Left lung (tissue), 4 donors: ENCODE measurements at regions not wholly inside any gene's neighbourhood (a gene's known extent, or its start where the extent isn't known, plus 50 kb on each side); places are given as distances from the start of the nearest gene placed in this dataset.

ENCODE experiments used
- ATAC-seq: fragments of 200-7000 bp; cut with Tn5 transposase; one replicate; pipeline ENCODE4 v1.9.1; 2020; ENCODE audit warnings: moderate library complexity
- DNase-seq, 4 donors: peaks; one replicate each; pipeline ENCODE4 v3.0.0-alpha.2; 2013 to 2020
- H3K27ac ChIP-seq, 2 donors: fragments of 200-600 bp; sonication (generic) in 1 of 2; one replicate each; pipeline versions ENCODE4 v1.5.0 to v1.8.0; 2020 to 2021
- H3K27me3 ChIP-seq, 2 donors: fragments of 200-600 bp; sonication (generic) in 1 of 2; one replicate each; pipeline versions ENCODE4 v1.5.0 to v1.8.0; 2020 to 2021
- H3K36me3 ChIP-seq, 2 donors: fragments of 200-600 bp; sonication (generic) in 1 of 2; one replicate each; pipeline versions ENCODE4 v1.5.0 to v1.8.0; 2020 to 2021
- H3K4me1 ChIP-seq, 2 donors: fragments of 200-600 bp; one replicate each; pipeline ENCODE4 v1.8.0; 2021
- H3K4me3 ChIP-seq, 2 donors: fragments of 200-600 bp; sonication (generic) in 1 of 2; one replicate each; pipeline versions ENCODE4 v1.5.0 to v1.8.0; 2020 to 2021; ENCODE audit warnings: mild to moderate bottlenecking in 1 of 2
- H3K9me3 ChIP-seq, 2 donors: fragments of 200-600 bp; sonication (generic) in 1 of 2; one replicate each; pipeline versions ENCODE4 v1.5.0 to v1.8.0; 2020 to 2021
- intact Hi-C, 2 donors: fragments of 100-400 bp; cut with DNase I; formaldehyde crosslinking; loops; one replicate each; pipeline versions ENCODE4 v1.11.2 to v1.14.2; 2022
- TF ChIP-seq, protein P1 (sequence below), 2 donors: fragments of 200-600 bp; sonication (generic) in 1 of 2; IDR thresholded peaks; one replicate each; pipeline versions ENCODE4 v1.5.0 to v1.8.0; 2021; ENCODE audit warnings: antibody characterized with exemption in 2 of 2
- donor health status: DM: no; HTN: yes; CAD: no.
- donor health status: DM: no; HTN: no; CAD: no.

DNA sequence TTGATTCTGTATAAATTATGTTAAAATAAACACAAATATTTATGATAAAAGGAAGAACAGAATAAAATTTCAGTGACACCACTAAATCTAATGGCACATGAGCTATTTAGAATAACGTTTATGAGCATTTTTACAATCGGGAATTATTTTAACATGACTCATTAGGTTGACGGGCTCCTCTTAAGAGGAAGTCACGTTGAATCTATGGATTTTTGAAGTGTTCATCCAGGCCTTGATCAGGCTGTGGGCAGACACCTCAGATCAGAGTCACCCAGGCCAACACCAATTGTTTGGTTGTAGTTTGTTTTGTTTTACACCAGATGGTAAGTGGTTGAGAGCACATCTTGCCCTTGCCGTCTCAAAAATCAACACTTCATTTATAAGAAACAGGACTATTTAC, 257.8 kb downstream of the FOXO1 start:
- TF ChIP-seq, protein P1, sequence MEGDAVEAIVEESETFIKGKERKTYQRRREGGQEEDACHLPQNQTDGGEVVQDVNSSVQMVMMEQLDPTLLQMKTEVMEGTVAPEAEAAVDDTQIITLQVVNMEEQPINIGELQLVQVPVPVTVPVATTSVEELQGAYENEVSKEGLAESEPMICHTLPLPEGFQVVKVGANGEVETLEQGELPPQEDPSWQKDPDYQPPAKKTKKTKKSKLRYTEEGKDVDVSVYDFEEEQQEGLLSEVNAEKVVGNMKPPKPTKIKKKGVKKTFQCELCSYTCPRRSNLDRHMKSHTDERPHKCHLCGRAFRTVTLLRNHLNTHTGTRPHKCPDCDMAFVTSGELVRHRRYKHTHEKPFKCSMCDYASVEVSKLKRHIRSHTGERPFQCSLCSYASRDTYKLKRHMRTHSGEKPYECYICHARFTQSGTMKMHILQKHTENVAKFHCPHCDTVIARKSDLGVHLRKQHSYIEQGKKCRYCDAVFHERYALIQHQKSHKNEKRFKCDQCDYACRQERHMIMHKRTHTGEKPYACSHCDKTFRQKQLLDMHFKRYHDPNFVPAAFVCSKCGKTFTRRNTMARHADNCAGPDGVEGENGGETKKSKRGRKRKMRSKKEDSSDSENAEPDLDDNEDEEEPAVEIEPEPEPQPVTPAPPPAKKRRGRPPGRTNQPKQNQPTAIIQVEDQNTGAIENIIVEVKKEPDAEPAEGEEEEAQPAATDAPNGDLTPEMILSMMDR (IDR thresholded peaks at IDR 0.05) = no peak
- H3K9me3 ChIP-seq = peaks cover 0 to 8% of the 10 kb centered on the region in 2 donors
- H3K27ac ChIP-seq = no peak overlapping the region
- H3K4me3 ChIP-seq = no peak overlapping the region
- H3K36me3 ChIP-seq = no peaks in the 10 kb centered on the region
- DNase-seq (no peak), ATAC-seq (no peak)
- intact Hi-C loops = no loop called here
- peaks cover 3 to 9% of the 10 kb centered on the region in 2 donors for H3K4me1 ChIP-seq
- H3K27me3 ChIP-seq = no peaks in the 10 kb centered on the region

DNA sequence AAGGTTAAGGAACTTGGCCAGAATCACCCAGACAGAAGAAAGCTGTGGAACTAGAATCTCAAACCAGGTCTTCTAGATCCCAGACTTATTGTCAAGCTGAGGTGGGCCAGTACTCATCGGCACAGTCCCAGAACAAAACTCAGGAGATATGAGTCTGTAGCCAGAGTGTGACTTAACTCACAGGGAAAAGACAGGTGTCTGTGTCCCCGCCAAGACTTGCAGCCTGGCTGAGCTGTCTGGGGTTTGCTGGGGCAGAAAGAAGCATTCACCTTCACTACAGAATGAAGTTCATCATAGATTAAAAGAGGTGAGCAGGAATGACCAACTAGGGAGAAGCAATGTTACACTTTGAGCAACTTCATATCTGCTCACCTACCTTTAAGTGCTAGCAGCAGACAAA, 257.2 kb downstream of the FOXO1 start:
- H3K27ac ChIP-seq = peak overlapping the region in 1 of 2 donors; percentile 36
- ATAC-seq = no peak
- intact Hi-C loops = no loop called here

DNA sequence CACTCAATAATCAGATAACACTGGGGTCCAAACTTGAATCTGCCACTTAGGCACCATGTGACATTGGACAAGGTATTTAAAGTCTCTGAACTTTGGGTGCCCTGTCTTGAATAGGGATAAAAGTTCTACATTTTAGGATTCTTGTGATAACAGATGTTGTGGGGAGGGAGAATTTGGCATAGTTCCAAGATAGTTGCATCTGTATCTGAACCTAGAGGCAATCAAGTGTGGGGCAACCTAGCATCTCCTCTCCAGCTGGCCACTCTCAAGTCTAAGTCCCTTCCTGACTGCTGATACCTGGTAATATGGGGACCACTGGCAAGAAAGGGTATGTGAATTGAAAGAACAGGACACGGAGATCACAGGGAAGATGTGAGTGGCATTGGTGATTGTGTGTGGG, 256.1 kb downstream of the FOXO1 start:
- ATAC-seq = no peak
- TF ChIP-seq, protein P1 (IDR thresholded peaks at IDR 0.05) = no peak
- Histone ChIP-seq H3K36me3 (no peaks in the 10 kb centered on the region), H3K27ac (peak overlapping the region in 1 of 2 donors; percentile 36), H3K4me3 (no peak overlapping the region), H3K4me1 (no peaks in the 10 kb centered on the region), H3K27me3 (no peaks in the 10 kb centered on the region), H3K9me3 (peaks cover 0 to 8% of the 10 kb centered on the region in 2 donors)
- intact Hi-C loops = no loop called here
- DNase-seq = no peak

More for the DNA sequence above, 257.2 kb downstream of the FOXO1 start:
- H3K9me3 ChIP-seq = peaks cover 0 to 8% of the 10 kb centered on the region in 2 donors
- no peaks in the 10 kb centered on the region for H3K27me3 ChIP-seq
- TF ChIP-seq, protein P1 (IDR thresholded peaks at IDR 0.05) = no peak
- H3K4me3 ChIP-seq = no peak overlapping the region
- H3K36me3 ChIP-seq = no peaks in the 10 kb centered on the region
- DNase-seq = no peak
- peaks cover 0 to 4% of the 10 kb centered on the region in 2 donors for H3K4me1 ChIP-seq

DNA sequence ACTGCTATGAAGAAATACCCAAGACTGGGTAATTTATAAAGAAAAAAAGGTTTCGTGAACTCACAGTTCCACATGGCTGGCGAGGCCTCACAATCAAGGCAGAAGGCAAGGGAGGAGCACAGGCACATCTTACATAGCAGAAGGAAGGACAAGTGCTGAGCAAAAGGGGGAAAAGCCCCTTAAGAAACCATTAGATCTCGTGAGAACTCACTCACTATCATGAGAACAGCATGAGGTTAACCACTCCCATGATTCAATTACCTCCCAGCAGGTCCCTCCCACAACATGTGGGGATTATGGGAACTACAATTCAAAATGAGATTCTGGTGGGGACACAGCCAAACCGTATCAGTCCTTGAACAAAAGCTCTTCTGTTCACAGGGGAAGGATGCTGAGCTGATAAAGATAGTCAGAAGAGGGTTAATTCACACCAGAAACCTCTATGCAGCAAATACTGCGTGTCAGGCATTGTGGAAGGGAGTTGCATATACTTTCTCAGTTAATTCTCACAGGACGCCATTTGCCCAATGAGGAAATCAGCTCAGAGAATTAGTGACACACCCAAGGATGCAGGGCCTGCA, 246.2 kb downstream of the FOXO1 start:
- TF ChIP-seq, protein P1 (IDR thresholded peaks at IDR 0.05) = no peak
- H3K9me3 ChIP-seq = no peaks in the 10 kb centered on the region
- no peak overlapping the region for H3K4me3 ChIP-seq
- ATAC-seq = no peak
- peaks cover 0 to 4% of the 10 kb centered on the region in 2 donors for H3K4me1 ChIP-seq
- no peak overlapping the region for H3K27ac ChIP-seq
- intact Hi-C loops = no loop called here
- no peaks in the 10 kb centered on the region for H3K27me3 ChIP-seq
- DNase-seq = no peak
- no peaks in the 10 kb centered on the region for H3K36me3 ChIP-seq

DNA sequence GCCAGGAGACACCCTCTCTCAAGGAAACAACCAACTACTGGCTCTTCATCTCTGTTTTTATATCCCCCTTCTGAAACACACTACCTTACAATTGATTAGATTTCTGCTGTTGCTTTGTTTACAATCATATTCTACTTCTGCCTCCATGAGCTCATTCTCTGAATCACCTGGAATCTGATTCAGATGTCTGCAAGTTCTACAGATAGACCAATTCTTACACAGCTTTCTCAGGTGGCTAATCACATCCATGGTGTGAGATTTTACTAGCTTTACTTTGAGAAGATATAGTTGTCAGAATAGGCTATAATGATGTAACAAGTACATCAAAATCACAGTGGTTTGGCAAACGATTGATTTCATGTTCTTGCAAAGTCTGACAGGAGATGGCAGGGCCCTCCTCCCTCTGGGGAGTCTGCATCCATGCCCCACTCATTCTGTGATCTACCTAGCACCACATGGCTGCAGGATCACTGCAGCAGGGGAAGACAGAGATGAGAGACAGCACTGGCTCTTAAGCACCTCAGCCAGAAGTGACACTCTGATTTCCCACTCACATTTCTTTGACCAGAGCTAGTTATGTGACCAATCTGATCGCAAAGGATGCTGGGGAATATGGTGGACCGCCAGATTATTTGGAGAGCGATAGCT, 243.7 kb downstream of the FOXO1 start:
- Histone ChIP-seq H3K27me3 (no peaks in the 10 kb centered on the region), H3K4me1 (peaks cover 0 to 4% of the 10 kb centered on the region in 2 donors), H3K4me3 (no peak overlapping the region), H3K36me3 (no peaks in the 10 kb centered on the region), H3K9me3 (no peaks in the 10 kb centered on the region), H3K27ac (no peak overlapping the region)
- DNase-seq = no peak
- intact Hi-C loops = no loop called here
- no peak for ATAC-seq
- TF ChIP-seq, protein P1 (IDR thresholded peaks at IDR 0.05) = no peak
